HEK293 (cell line): ENCODE measurements at regions not wholly inside any gene's neighbourhood (a gene's known extent, or its start where the extent isn't known, plus 50 kb on each side); places are given as distances from the start of the nearest gene placed in this dataset.

Experiments
- CTCF ChIA-PET: fragments of 350-600 bp; formaldehyde crosslinking; extraction: SDS; loops from one replicate; lab custom pipeline; 2021; ENCODE audit warnings: antibody characterized with exemption; lab: Yijun Ruan, JAX
- POLR2A ChIA-PET: fragments of 300-600 bp; formaldehyde crosslinking; extraction: SDS; loops from one replicate; lab custom pipeline; 2020; ENCODE audit warnings: antibody characterized with exemption, inconsistent platforms; lab: Yijun Ruan, JAX
- H3K27ac ChIP-seq: fragments of 200-500 bp; sonication (Bioruptor generic); 2 replicates; pipeline ENCODE4 v1.5.1; 2014; ENCODE audit warnings: low read depth, low read length, control low read depth, inconsistent platforms; ENCODE audit errors: extremely low read depth
- H3K36me3 ChIP-seq, 2 experiments: fragments of 200-500 bp in 1 of 2; sonication (Bioruptor generic) in 1 of 2; 1 replicate in 1 of 2; 2 replicates in 1 of 2; pipeline ENCODE4 v1.5.1; 2014 to 2017; ENCODE audit warnings: inconsistent platforms in 2 of 2, low read length in 2 of 2; ENCODE audit not compliant: control insufficient read depth in 2 of 2, insufficient read depth in 1 of 2
- H3K4me1 ChIP-seq: fragments of 200-500 bp; sonication (Bioruptor generic); 2 replicates; pipeline ENCODE4 v1.5.1; 2014; ENCODE audit warnings: mild to moderate bottlenecking, low read length, inconsistent platforms; ENCODE audit not compliant: control insufficient read depth, insufficient read depth
- H3K4me3 ChIP-seq: 2 replicates; pipeline ENCODE4 v1.5.1; 2011; ENCODE audit warnings: low read depth, mild to moderate bottlenecking, control low read depth, low read length, moderate library complexity
- H3K9me3 ChIP-seq: fragments of 200-500 bp; sonication (Bioruptor generic); 2 replicates; pipeline ENCODE4 v1.5.1; 2014; ENCODE audit warnings: low read depth, low read length, inconsistent platforms; ENCODE audit not compliant: control insufficient read depth, insufficient read depth
- INSM2 ChIP-seq: fragments of 450-650 bp; formaldehyde crosslinking; IDR thresholded peaks from 2 replicates; pipeline ENCODE4 v1.5.1; 2016; ENCODE audit warnings: missing biosample characterization, missing genetic modification characterization
- KLF7 ChIP-seq: fragments of 450-650 bp; formaldehyde crosslinking; IDR thresholded peaks from 2 replicates; pipeline ENCODE4 v1.5.1; 2016; ENCODE audit warnings: missing biosample characterization, missing genetic modification characterization, borderline replicate concordance
- OSR2 ChIP-seq: fragments of 450-650 bp; formaldehyde crosslinking; IDR thresholded peaks from 2 replicates; pipeline ENCODE4 v1.5.1; 2016; ENCODE audit warnings: missing biosample characterization, missing genetic modification characterization
- RBAK ChIP-seq: fragments of 450-650 bp; formaldehyde crosslinking; IDR thresholded peaks from 2 replicates; pipeline ENCODE4 v1.5.1; 2016; ENCODE audit warnings: missing biosample characterization, missing genetic modification characterization
- REPIN1 ChIP-seq: fragments of 450-650 bp; formaldehyde crosslinking; IDR thresholded peaks from 2 replicates; pipeline ENCODE4 v1.5.1; 2017; ENCODE audit warnings: missing biosample characterization, missing genetic modification characterization, low read depth
- SETDB1 ChIP-seq: IDR thresholded peaks from one replicate; pipeline ENCODE4 v1.6.1; 2017; ENCODE audit warnings: mild to moderate bottlenecking, low read length, moderate library complexity, mixed read lengths; ENCODE audit not compliant: insufficient read length
- ZBTB10 ChIP-seq: fragments of 450-650 bp; formaldehyde crosslinking; IDR thresholded peaks from 2 replicates; pipeline ENCODE4 v1.5.1; 2016; ENCODE audit warnings: missing biosample characterization, missing genetic modification characterization
- ZNF157 ChIP-seq: fragments of 450-650 bp; formaldehyde crosslinking; IDR thresholded peaks from 2 replicates; pipeline ENCODE4 v1.5.1; 2016; ENCODE audit warnings: missing biosample characterization, missing genetic modification characterization
- ZNF223 ChIP-seq: fragments of 450-650 bp; formaldehyde crosslinking; IDR thresholded peaks from 2 replicates; pipeline ENCODE4 v1.5.1; 2016; ENCODE audit warnings: missing biosample characterization, missing genetic modification characterization
- ZNF26 ChIP-seq: fragments of 450-650 bp; formaldehyde crosslinking; IDR thresholded peaks from 2 replicates; pipeline ENCODE4 v1.5.1; 2016; ENCODE audit warnings: missing biosample characterization, missing genetic modification characterization
- ZNF37A ChIP-seq: fragments of 450-650 bp; IDR thresholded peaks from 2 replicates; pipeline ENCODE4 v1.5.1; 2018; ENCODE audit warnings: missing biosample characterization, missing genetic modification characterization
- ZNF398 ChIP-seq: fragments of 450-650 bp; formaldehyde crosslinking; IDR thresholded peaks from 2 replicates; pipeline ENCODE4 v1.5.1; 2017; ENCODE audit warnings: missing biosample characterization, missing genetic modification characterization
- ZNF510 ChIP-seq: fragments of 450-650 bp; formaldehyde crosslinking; IDR thresholded peaks from 2 replicates; pipeline ENCODE4 v1.5.1; 2018; ENCODE audit warnings: mild to moderate bottlenecking, missing genetic modification characterization, missing biosample characterization; ENCODE audit not compliant: insufficient replicate concordance
- ZNF521 ChIP-seq: fragments of 450-650 bp; formaldehyde crosslinking; IDR thresholded peaks from 2 replicates; pipeline ENCODE4 v1.5.1; 2017; ENCODE audit warnings: missing biosample characterization, mild to moderate bottlenecking, missing genetic modification characterization
- ZNF558 ChIP-seq: fragments of 450-650 bp; formaldehyde crosslinking; IDR thresholded peaks from 2 replicates; pipeline ENCODE4 v1.5.1; 2016; ENCODE audit warnings: missing biosample characterization, missing genetic modification characterization
- ZNF561 ChIP-seq: fragments of 450-650 bp; IDR thresholded peaks from 2 replicates; pipeline ENCODE4 v1.5.1; 2018; ENCODE audit warnings: missing biosample characterization, missing genetic modification characterization, borderline replicate concordance
- ZNF596 ChIP-seq: fragments of 450-650 bp; IDR thresholded peaks from 2 replicates; pipeline ENCODE4 v1.5.0; 2018; ENCODE audit warnings: missing biosample characterization, mild to moderate bottlenecking, missing genetic modification characterization, moderate library complexity
- ZNF600 ChIP-seq: fragments of 450-650 bp; formaldehyde crosslinking; IDR thresholded peaks from 2 replicates; pipeline ENCODE4 v1.5.1; 2016; ENCODE audit warnings: missing biosample characterization, missing genetic modification characterization
- ZNF645 ChIP-seq: fragments of 450-650 bp; formaldehyde crosslinking; IDR thresholded peaks from 2 replicates; pipeline ENCODE4; 2016; ENCODE audit warnings: missing biosample characterization, missing genetic modification characterization
- ZNF664 ChIP-seq: fragments of 450-650 bp; formaldehyde crosslinking; IDR thresholded peaks from 2 replicates; pipeline ENCODE4 v1.5.1; 2016; ENCODE audit warnings: missing biosample characterization, missing genetic modification characterization
- ZXDB ChIP-seq: fragments of 450-650 bp; formaldehyde crosslinking; IDR thresholded peaks from 2 replicates; pipeline ENCODE4 v1.5.1; 2016; ENCODE audit warnings: missing biosample characterization, missing genetic modification characterization

- TF ChIP-seq ZNF398 (tag by site-specific recombination) (no peak), RBAK (tag by site-specific recombination) (no peak), ZNF645 (tag by site-specific recombination) (no peak), ZNF596 (tag by site-specific recombination) (no peak)
These were observed 372.0 kb downstream of the SHANK2 start (continued) for GRCh38 chr11:70880416-70880815.

- no peak overlapping the region for H3K27ac ChIP-seq
- TF ChIP-seq ZNF600: no peak
- TF ChIP-seq ZNF223: no peak
- no peak for TF ChIP-seq ZBTB10
- no peak for TF ChIP-seq KLF7
- TF ChIP-seq ZNF37A (tag by site-specific recombination): no peak
- TF ChIP-seq INSM2 (tag by site-specific recombination): no peak
- TF ChIP-seq ZXDB (tag by site-specific recombination): no peak
- TF ChIP-seq REPIN1: no peak
- no peak for TF ChIP-seq ZNF157 (tag by site-specific recombination)
- TF ChIP-seq ZNF558 (tag by site-specific recombination): no peak
- no peak for TF ChIP-seq SETDB1
- no peak for TF ChIP-seq ZNF510 (tag by site-specific recombination)
- TF ChIP-seq ZNF26 (tag by site-specific recombination): no peak
- TF ChIP-seq ZNF561 (tag by site-specific recombination): no peak
- TF ChIP-seq ZNF521 (tag by site-specific recombination): no peak
- TF ChIP-seq ZNF664: no peak
- TF ChIP-seq OSR2 (tag by site-specific recombination): no peak
- no peaks in the 10 kb centered on the region for H3K4me1 ChIP-seq
- ChIA-PET POLR2A (no interaction called here), CTCF (no interaction called here)
- no peak overlapping the region for H3K4me3 ChIP-seq
- H3K36me3 ChIP-seq: no peaks in the 10 kb centered on the region
- no peaks in the 10 kb centered on the region for H3K9me3 ChIP-seq
These were observed 370.2 kb downstream of the SHANK2 start for GRCh38 chr11:70881948-70882715.
